ENCODE measurements at regions not wholly inside any gene's neighbourhood (a gene's known extent, or its start where the extent isn't known, plus 50 kb on each side); places are given as distances from the start of the nearest gene placed in this dataset.

GRCh38 chr2:149989447-149990063 is 402.0 kb upstream of the MMADHC start:
- no peak for DNase-seq (ENCODE audit: low spot score in 2 of 2)
- peaks cover 0 to 26% of the 10 kb centered on the region in 2 donors for H3K4me1 ChIP-seq
- no peaks in the 10 kb centered on the region for H3K36me3 ChIP-seq
- intact Hi-C loops (cut with DNase I): loop anchor here (5.0 to 10.0 kb wide), 3 partner anchors 285 to 498 kb away; partner anchors contain the start of genes MMADHC and RND3
- TF ChIP-seq, protein P1, sequence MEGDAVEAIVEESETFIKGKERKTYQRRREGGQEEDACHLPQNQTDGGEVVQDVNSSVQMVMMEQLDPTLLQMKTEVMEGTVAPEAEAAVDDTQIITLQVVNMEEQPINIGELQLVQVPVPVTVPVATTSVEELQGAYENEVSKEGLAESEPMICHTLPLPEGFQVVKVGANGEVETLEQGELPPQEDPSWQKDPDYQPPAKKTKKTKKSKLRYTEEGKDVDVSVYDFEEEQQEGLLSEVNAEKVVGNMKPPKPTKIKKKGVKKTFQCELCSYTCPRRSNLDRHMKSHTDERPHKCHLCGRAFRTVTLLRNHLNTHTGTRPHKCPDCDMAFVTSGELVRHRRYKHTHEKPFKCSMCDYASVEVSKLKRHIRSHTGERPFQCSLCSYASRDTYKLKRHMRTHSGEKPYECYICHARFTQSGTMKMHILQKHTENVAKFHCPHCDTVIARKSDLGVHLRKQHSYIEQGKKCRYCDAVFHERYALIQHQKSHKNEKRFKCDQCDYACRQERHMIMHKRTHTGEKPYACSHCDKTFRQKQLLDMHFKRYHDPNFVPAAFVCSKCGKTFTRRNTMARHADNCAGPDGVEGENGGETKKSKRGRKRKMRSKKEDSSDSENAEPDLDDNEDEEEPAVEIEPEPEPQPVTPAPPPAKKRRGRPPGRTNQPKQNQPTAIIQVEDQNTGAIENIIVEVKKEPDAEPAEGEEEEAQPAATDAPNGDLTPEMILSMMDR (IDR thresholded peaks at IDR 0.05): no peak
- no peaks in the 10 kb centered on the region for H3K9me3 ChIP-seq
- no peak overlapping the region for H3K4me3 ChIP-seq
- peak overlapping the region in 1 of 2 donors; percentile 42 for H3K27ac ChIP-seq
- no peaks in the 10 kb centered on the region for H3K27me3 ChIP-seq

- Histone ChIP-seq H3K9me3 (no peaks in the 10 kb centered on the region), H3K27ac (no peak overlapping the region), H3K27me3 (no peaks in the 10 kb centered on the region), H3K4me3 (no peak overlapping the region), H3K4me1 (peaks cover 0 to 22% of the 10 kb centered on the region in 2 donors), H3K36me3 (no peaks in the 10 kb centered on the region)
- intact Hi-C loops (cut with DNase I): no loop called here
- TF ChIP-seq, protein P1 (IDR thresholded peaks at IDR 0.05): no peak
- no peak for DNase-seq (ENCODE audit: low spot score in 2 of 2)
Observed at GRCh38 chr2:149988361-149988760, 400.8 kb upstream of the MMADHC start.

DNA sequence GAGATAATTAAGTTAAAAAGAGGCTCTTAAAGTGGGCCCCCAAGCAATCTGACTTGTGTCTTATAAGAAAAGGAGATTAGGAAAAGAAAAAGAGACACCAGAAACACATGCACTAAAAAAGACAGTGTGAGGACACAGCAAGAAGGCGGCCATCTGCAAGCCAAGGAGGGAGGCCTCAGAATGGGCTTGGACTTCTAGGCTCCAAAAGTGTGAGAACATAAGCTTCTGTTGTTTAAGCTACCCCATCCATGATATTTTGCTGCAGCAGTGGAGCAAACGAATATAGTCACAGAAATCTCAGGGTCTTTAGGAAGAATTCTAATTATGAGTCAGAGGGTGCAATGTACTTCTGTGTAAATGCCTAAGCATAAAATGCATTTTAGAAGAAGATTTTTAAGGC is 399.3 kb upstream of the MMADHC start:
- intact Hi-C loops (cut with DNase I): no loop called here
- no peak for DNase-seq (ENCODE audit: low spot score in 2 of 2)
- Histone ChIP-seq H3K9me3 (no peaks in the 10 kb centered on the region), H3K27ac (no peak overlapping the region), H3K36me3 (no peaks in the 10 kb centered on the region), H3K4me1 (peaks cover 0 to 7% of the 10 kb centered on the region in 2 donors), H3K4me3 (no peak overlapping the region), H3K27me3 (no peaks in the 10 kb centered on the region)
- TF ChIP-seq, protein P1 (IDR thresholded peaks at IDR 0.05): no peak

GRCh38 chr2:149984311-149984710 is 396.7 kb upstream of the MMADHC start:
- TF ChIP-seq, protein P1 (IDR thresholded peaks at IDR 0.05): no peak
- intact Hi-C loops (cut with DNase I): no loop called here

GRCh38 chr2:149972066-149972465 is 384.5 kb upstream of the MMADHC start:
- H3K27me3 ChIP-seq: no peaks in the 10 kb centered on the region
- H3K27ac ChIP-seq: no peak overlapping the region
- intact Hi-C loops (cut with DNase I): no loop called here
- no peaks in the 10 kb centered on the region for H3K36me3 ChIP-seq
- TF ChIP-seq, protein P1 (IDR thresholded peaks at IDR 0.05): no peak
- H3K4me1 ChIP-seq: no peaks in the 10 kb centered on the region
- no peak for DNase-seq (ENCODE audit: low spot score in 2 of 2)
- H3K4me3 ChIP-seq: no peak overlapping the region
- no peaks in the 10 kb centered on the region for H3K9me3 ChIP-seq

More at GRCh38 chr2:149984311-149984710, 396.7 kb upstream of the MMADHC start:
- H3K36me3 ChIP-seq: no peaks in the 10 kb centered on the region
- no peaks in the 10 kb centered on the region for H3K27me3 ChIP-seq
- peaks cover 0 to 8% of the 10 kb centered on the region in 2 donors for H3K9me3 ChIP-seq
- H3K4me3 ChIP-seq: no peak overlapping the region
- H3K4me1 ChIP-seq: no peaks in the 10 kb centered on the region
- no peak for DNase-seq (ENCODE audit: low spot score in 2 of 2)
- no peak overlapping the region for H3K27ac ChIP-seq
